SK-N-SH (cell line): ENCODE measurements at regions not wholly inside any gene's neighbourhood (a gene's known extent, or its start where the extent isn't known, plus 50 kb on each side); places are given as distances from the start of the nearest gene placed in this dataset.

ENCODE experiments used
- CTCF ChIA-PET: fragments of 300-600, 350-600 bp; formaldehyde crosslinking; extraction: SDS; loops from one replicate; lab custom pipeline; 2021; lab: Yijun Ruan, JAX
- POLR2A ChIA-PET: fragments of 350-600 bp; sonication (Branson Sonifier 250); formaldehyde crosslinking; extraction: SDS; loops from one replicate; lab custom pipeline; 2020; ENCODE audit warnings: antibody characterized with exemption, inconsistent platforms; lab: Yijun Ruan, JAX
- DNase-seq: peaks from one replicate; pipeline ENCODE4 v3.0.0; 2012
- H2AFZ ChIP-seq: fragments of 200-600 bp; sonication (generic); 2 replicates; pipeline ENCODE4 v1.8.1; 2016; ENCODE audit warnings: antibody characterized with exemption, mild to moderate bottlenecking, low read depth
- H3F3A ChIP-seq: fragments of 200-600 bp; sonication (generic); replicated peaks from 2 replicates; pipeline ENCODE3; 2016; ENCODE audit warnings: antibody characterized with exemption, mild to moderate bottlenecking; ENCODE audit not compliant: insufficient read depth
- H3K27ac ChIP-seq, 2 experiments: fragments of 200-500 bp in 1 of 2; fragments of 200-600 bp in 1 of 2; sonication (Bioruptor generic) in 1 of 2; sonication (generic), shearing (Covaris generic) in 1 of 2; 2 replicates each; pipeline versions ENCODE4 v1.5.1 to v1.6.1; 2014 to 2016; ENCODE audit warnings: low read depth in 2 of 2, inconsistent platforms in 1 of 2, low read length in 1 of 2, mild to moderate bottlenecking in 1 of 2, mixed read lengths in 1 of 2
- H3K27me3 ChIP-seq: fragments of 200-600 bp; sonication (generic), shearing (Covaris generic); 2 replicates; pipeline ENCODE4 v1.6.1; 2016; ENCODE audit warnings: mixed run types; ENCODE audit not compliant: insufficient read depth
- H3K36me3 ChIP-seq, 2 experiments: fragments of 200-500 bp in 1 of 2; fragments of 200-600 bp in 1 of 2; sonication (Bioruptor generic) in 1 of 2; sonication (generic) in 1 of 2; replicated peaks in 1 of 2; 2 replicates each; pipeline versions ENCODE3 to v1.5.1; 2014 to 2016; ENCODE audit warnings: low read length in 1 of 2, mild to moderate bottlenecking in 1 of 2; ENCODE audit not compliant: insufficient read depth in 2 of 2, control insufficient read depth in 1 of 2
- H3K4me1 ChIP-seq, 2 experiments: fragments of 200-500 bp in 1 of 2; fragments of 200-600 bp in 1 of 2; sonication (Bioruptor generic) in 1 of 2; sonication (generic), shearing (Covaris generic) in 1 of 2; 2 replicates each; pipeline versions ENCODE4 v1.5.1 to v1.6.1; 2014 to 2016; ENCODE audit warnings: low read depth in 1 of 2, low read length in 1 of 2, mixed run types in 1 of 2; ENCODE audit not compliant: insufficient read depth in 2 of 2, control insufficient read depth in 1 of 2
- H3K4me2 ChIP-seq: fragments of 200-600 bp; sonication (generic), shearing (Covaris generic); 2 replicates; pipeline ENCODE4 v1.6.1; 2017; ENCODE audit warnings: mixed run types
- H3K4me3 ChIP-seq, 2 experiments: fragments of 200-500 bp in 1 of 2; fragments of 200-600 bp in 1 of 2; sonication (Bioruptor generic) in 1 of 2; sonication (generic), shearing (Covaris generic) in 1 of 2; 2 replicates each; pipeline versions ENCODE4 v1.5.1 to v1.8.1; 2014 to 2016; ENCODE audit warnings: low read depth in 2 of 2, inconsistent platforms in 1 of 2, low read length in 1 of 2, mild to moderate bottlenecking in 1 of 2, mixed read lengths in 1 of 2, moderate library complexity in 1 of 2
- H3K79me2 ChIP-seq: fragments of 200-600 bp; sonication (generic); 2 replicates; pipeline ENCODE4 v1.8.1; 2017; ENCODE audit warnings: mild to moderate bottlenecking; ENCODE audit not compliant: insufficient read depth
- H3K9ac ChIP-seq: fragments of 200-600 bp; sonication (generic); 2 replicates; pipeline ENCODE4 v1.6.1; 2017; ENCODE audit warnings: mixed run types
- H3K9me2 ChIP-seq: fragments of 200-600 bp; sonication (generic); 2 replicates; pipeline ENCODE4 v1.6.1; 2017; ENCODE audit warnings: mixed run types
- H3K9me3 ChIP-seq: fragments of 200-600 bp; sonication (generic); 2 replicates; pipeline ENCODE4 v1.6.1; 2017; ENCODE audit warnings: mixed run types, mild to moderate bottlenecking, moderate library complexity
- H4K20me1 ChIP-seq: fragments of 200-600 bp; sonication (generic); 2 replicates; pipeline ENCODE4 v1.6.1; 2017; ENCODE audit warnings: mild to moderate bottlenecking, mixed run types; ENCODE audit not compliant: insufficient read depth
- ELF1 ChIP-seq: IDR thresholded peaks from 2 replicates; pipeline ENCODE4 v1.4.0; 2012
- EP300 ChIP-seq, 2 experiments: IDR thresholded peaks; 2 replicates each; pipeline versions ENCODE4 v1.4.0 to v1.6.1; 2012; ENCODE audit warnings: borderline replicate concordance in 1 of 2, low read depth in 1 of 2, low read length in 1 of 2
- EZH2phosphoT487 ChIP-seq: fragments of 200-600 bp; sonication (generic); IDR thresholded peaks from 2 replicates; pipeline ENCODE4 v1.6.1; 2017; ENCODE audit warnings: low read depth, mixed run types, mild to moderate bottlenecking, antibody characterized with exemption, moderate library complexity, borderline replicate concordance
- FOXJ3 ChIP-seq: sonication (generic); formaldehyde crosslinking; IDR thresholded peaks from 2 replicates; pipeline ENCODE4 v1.5.1; 2020; ENCODE audit warnings: mild to moderate bottlenecking, missing genetic modification reagents
- FOXM1 ChIP-seq: IDR thresholded peaks from 2 replicates; pipeline ENCODE4 v1.4.0; 2012; ENCODE audit warnings: low read depth, mild to moderate bottlenecking
- GATA2 ChIP-seq: sonication (generic); formaldehyde crosslinking; IDR thresholded peaks from 2 replicates; pipeline ENCODE4 v1.5.0; 2020; ENCODE audit warnings: mild to moderate bottlenecking, missing genetic modification reagents
- JUND ChIP-seq: IDR thresholded peaks from 2 replicates; pipeline ENCODE4 v1.4.0; 2012
- MEF2A ChIP-seq: IDR thresholded peaks from 2 replicates; pipeline ENCODE4 v1.4.0; 2012; ENCODE audit warnings: low read depth, borderline replicate concordance
- MXI1 ChIP-seq: IDR thresholded peaks from 2 replicates; pipeline ENCODE4 v1.6.1; 2012; ENCODE audit warnings: mild to moderate bottlenecking, low read depth, low read length, improper control_type of control experiment
- NFIC ChIP-seq: IDR thresholded peaks from 2 replicates; pipeline ENCODE4 v1.4.0; 2012; ENCODE audit warnings: borderline replicate concordance
- POLR2AphosphoS5 ChIP-seq: IDR thresholded peaks from 2 replicates; pipeline ENCODE4 v1.6.1; 2012; ENCODE audit warnings: low read depth, low read length
- RAD21 ChIP-seq: IDR thresholded peaks from 2 replicates; pipeline ENCODE4 v1.6.1; 2012; ENCODE audit warnings: mild to moderate bottlenecking, low read length
- RCOR1 ChIP-seq: fragments of 150-350 bp; IDR thresholded peaks from 2 replicates; pipeline ENCODE4 v1.6.1; 2017; ENCODE audit warnings: antibody characterized with exemption, low read length
- REST ChIP-seq: IDR thresholded peaks from 2 replicates; pipeline ENCODE4 v1.6.1; 2012; ENCODE audit warnings: mild to moderate bottlenecking, low read depth, low read length, moderate library complexity
- TEAD4 ChIP-seq: IDR thresholded peaks from 2 replicates; pipeline ENCODE4 v1.4.0; 2012; ENCODE audit warnings: mild to moderate bottlenecking, borderline replicate concordance; ENCODE audit not compliant: insufficient read depth
- USF1 ChIP-seq: IDR thresholded peaks from 2 replicates; pipeline ENCODE4 v1.4.0; 2012; ENCODE audit warnings: low read depth, borderline replicate concordance
- USF2 ChIP-seq: fragments of 150-350 bp; IDR thresholded peaks from 2 replicates; pipeline ENCODE4 v1.6.1; 2017; ENCODE audit warnings: antibody characterized with exemption, low read length, low read depth, borderline replicate concordance
- WGBS: methylation state at CpG from one replicate; pipeline ENCODE4 v1.1.6; 2017; ENCODE audit warnings: low lambda C conversion rate; 5-methylcytosine and 5-hydroxymethylcytosine counted together
- TF ChIP-seq, protein P1 (sequence below): IDR thresholded peaks from 2 replicates; pipeline ENCODE4; 2012
- TF ChIP-seq, protein P2 (sequence below): fragments of 200-600 bp; sonication (generic); IDR thresholded peaks from 2 replicates; pipeline ENCODE4 v1.6.1; 2017; ENCODE audit warnings: antibody characterized with exemption, mild to moderate bottlenecking, moderate library complexity
- TF ChIP-seq, protein P3 (sequence below): IDR thresholded peaks from 2 replicates; pipeline ENCODE4 v1.4.0; 2012; ENCODE audit warnings: low read depth

GRCh38 chr13:44058067-44058466 lies 178.4 kb downstream of the LACC1 start (continued):
- TF ChIP-seq, protein P1, sequence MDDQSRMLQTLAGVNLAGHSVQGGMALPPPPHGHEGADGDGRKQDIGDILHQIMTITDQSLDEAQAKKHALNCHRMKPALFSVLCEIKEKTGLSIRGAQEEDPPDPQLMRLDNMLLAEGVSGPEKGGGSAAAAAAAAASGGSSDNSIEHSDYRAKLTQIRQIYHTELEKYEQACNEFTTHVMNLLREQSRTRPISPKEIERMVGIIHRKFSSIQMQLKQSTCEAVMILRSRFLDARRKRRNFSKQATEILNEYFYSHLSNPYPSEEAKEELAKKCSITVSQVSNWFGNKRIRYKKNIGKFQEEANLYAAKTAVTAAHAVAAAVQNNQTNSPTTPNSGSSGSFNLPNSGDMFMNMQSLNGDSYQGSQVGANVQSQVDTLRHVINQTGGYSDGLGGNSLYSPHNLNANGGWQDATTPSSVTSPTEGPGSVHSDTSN = no peak
- TF ChIP-seq NFIC (no peak), POLR2AphosphoS5 (no peak), EZH2phosphoT487 (no peak), USF2 (no peak)

GRCh38 chr13:44058624-44059215 lies 179.0 kb downstream of the LACC1 start:
- H4K20me1 ChIP-seq = no peaks in the 10 kb centered on the region
- TF ChIP-seq GATA2 (no peak), MEF2A (no peak), TEAD4 (no peak), ELF1 (no peak), EP300 (IDR thresholded peaks at IDR 0.05; ENCODE audit: borderline replicate concordance in 1 of 2, low read depth in 1 of 2, low read length in 1 of 2) (no peak), EZH2phosphoT487 (no peak), REST (no peak), USF1 (no peak), JUND (no peak), USF2 (no peak), RCOR1 (no peak), FOXM1 (no peak), FOXJ3 (CRISPR knock-in tag) (no peak), MXI1 (no peak), RAD21 (no peak)
- TF ChIP-seq, protein P2, sequence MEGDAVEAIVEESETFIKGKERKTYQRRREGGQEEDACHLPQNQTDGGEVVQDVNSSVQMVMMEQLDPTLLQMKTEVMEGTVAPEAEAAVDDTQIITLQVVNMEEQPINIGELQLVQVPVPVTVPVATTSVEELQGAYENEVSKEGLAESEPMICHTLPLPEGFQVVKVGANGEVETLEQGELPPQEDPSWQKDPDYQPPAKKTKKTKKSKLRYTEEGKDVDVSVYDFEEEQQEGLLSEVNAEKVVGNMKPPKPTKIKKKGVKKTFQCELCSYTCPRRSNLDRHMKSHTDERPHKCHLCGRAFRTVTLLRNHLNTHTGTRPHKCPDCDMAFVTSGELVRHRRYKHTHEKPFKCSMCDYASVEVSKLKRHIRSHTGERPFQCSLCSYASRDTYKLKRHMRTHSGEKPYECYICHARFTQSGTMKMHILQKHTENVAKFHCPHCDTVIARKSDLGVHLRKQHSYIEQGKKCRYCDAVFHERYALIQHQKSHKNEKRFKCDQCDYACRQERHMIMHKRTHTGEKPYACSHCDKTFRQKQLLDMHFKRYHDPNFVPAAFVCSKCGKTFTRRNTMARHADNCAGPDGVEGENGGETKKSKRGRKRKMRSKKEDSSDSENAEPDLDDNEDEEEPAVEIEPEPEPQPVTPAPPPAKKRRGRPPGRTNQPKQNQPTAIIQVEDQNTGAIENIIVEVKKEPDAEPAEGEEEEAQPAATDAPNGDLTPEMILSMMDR = no peak
- TF ChIP-seq, protein P3, sequence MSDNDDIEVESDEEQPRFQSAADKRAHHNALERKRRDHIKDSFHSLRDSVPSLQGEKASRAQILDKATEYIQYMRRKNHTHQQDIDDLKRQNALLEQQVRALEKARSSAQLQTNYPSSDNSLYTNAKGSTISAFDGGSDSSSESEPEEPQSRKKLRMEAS = no peak
- no peaks in the 10 kb centered on the region for H3K36me3 ChIP-seq
- ChIA-PET POLR2A (no interaction called here), CTCF (interaction anchor here (0.9 kb wide), 1 partner anchor 150 kb away, joined by 3 read pairs; no protein-coding TSS in a partner anchor)
- H3K79me2 ChIP-seq = no peaks in the 10 kb centered on the region
- no peak for DNase-seq
- 43% methylated on average over 1 of the region's 1 CpG for WGBS
- H2AFZ ChIP-seq = no peak overlapping the region
- H3K9me2 ChIP-seq = no peaks in the 10 kb centered on the region
- H3K27me3 ChIP-seq = no peaks in the 10 kb centered on the region
- H3K9ac ChIP-seq = no peak overlapping the region
- H3K4me3 ChIP-seq = no peak overlapping the region
- no peak overlapping the region for H3K4me2 ChIP-seq
- peak overlapping the region in 1 of 2 experiments; percentile 11; a peak in 2 of 4 replicates for H3K27ac ChIP-seq
- H3F3A ChIP-seq = no peaks in the 10 kb centered on the region
- peaks cover 0 to 6% of the 10 kb centered on the region in 2 experiments; a peak in 3 of 4 replicates for H3K4me1 ChIP-seq
- no peaks in the 10 kb centered on the region for H3K9me3 ChIP-seq
